HG03575 (cell line): ENCODE measurements at regions not wholly inside any gene's neighbourhood (a gene's known extent, or its start where the extent isn't known, plus 50 kb on each side); places are given as distances from the start of the nearest gene placed in this dataset.
"Not testable (repeated sequence)": the region's sequence is repeated elsewhere in the genome, so short reads cannot be mapped to it uniquely, and the experiment has no call there.

Experiments
- ATAC-seq: cut with Tn5 transposase; IDR thresholded peaks from one replicate; pipeline ENCODE4 v1.9.1; 2021; ENCODE audit not compliant: unreplicated experiment, insufficient number of reproducible peaks, low FRiP score; ENCODE audit errors: extremely low read depth

DNA sequence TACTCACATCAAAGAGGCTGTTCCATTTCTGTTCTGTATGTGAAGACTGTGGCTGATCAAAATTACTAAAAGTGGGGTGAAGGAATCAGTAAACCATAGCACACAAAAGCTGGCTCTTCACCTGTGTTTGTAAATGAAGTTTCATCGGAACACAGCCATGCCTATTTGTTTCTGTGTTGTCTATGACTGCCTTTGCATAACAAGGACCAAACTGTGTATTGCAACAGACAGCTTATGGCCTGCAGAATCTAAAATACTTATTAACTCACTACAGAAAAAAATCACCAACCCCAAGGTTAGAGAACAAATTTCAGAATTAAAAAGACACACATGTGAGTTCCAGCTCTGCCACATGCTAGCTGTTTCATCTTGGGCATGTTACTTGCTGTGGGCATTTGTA is 163.9 kb downstream of the LYPLAL1 start:
- no peak for ATAC-seq

DNA sequence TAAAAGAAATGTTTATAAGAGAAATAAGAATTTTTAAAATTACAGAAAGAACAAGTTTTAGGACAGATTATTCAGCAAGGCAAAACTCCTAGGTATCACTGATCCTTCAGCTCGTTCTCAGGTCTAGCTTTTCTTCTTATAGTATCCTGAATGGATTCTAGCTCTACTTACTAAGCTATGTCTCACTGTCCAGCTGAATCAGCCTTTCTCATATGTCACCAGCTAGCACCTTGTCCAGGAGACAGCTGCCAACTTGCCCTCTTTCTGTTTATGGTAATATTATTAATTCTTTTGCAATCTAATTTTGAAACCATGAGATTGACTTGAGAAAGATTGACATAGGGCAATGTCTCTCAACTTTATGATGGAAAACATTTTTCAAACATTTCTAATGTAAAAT is 159.9 kb downstream of the LYPLAL1 start:
- no peak for ATAC-seq

DNA sequence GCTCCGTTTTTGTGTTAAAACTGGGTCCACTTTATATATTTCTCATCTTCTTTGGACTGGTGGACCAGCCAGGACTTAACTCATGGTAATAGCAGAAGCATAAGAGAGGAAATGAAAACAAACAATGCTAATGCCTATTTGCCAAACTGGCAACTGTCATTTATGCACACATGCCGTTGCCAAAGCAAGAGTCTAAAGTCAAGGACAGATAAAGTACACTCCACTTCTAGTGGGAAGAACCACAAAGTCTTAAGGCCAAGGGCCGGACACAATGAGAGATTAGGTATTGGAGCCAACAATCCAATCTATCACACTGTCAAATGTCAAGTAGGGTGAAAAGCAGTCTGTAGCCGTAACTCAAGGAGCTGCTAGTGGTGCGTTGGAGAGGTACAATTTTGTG is 157.7 kb downstream of the LYPLAL1 start:
- ATAC-seq = no peak

DNA sequence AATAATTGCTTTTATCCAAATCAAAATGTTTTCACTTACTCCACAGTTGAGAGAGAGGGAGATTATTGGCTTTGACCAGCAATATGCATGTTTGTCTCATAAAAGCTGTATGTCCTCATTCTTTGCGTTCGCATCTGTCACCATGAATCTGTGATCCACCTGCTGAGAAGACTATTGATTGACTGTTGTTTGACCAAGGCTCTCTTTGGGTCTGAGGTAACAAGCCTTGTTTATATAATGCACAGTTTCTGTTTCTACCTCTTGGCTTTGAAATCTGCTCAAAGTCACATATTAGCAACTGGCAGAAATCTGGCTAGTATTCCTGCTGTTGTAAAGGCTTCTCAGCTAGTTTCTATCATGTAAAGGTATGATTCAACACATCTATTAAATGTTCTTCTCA is 157.0 kb downstream of the LYPLAL1 start:
- ATAC-seq = no peak

DNA sequence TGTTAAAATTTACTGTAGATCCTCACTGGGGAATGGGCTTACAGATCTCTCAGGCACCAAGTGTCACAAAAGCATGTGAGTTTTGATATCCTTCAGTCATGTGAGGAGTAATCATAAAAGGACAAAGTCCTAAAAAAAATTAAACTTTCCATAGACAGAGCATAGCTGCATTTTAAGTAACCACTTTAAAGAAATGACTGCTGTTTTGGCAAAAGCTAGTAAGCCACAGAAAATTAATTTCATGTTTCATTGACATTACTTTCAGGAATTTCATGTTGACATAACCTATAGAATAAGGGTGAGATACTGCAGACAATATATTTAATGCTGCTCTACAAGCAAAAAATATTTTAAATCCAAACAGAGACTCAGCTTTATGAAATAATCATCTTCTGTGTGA is 156.3 kb downstream of the LYPLAL1 start:
- ATAC-seq = no peak

DNA sequence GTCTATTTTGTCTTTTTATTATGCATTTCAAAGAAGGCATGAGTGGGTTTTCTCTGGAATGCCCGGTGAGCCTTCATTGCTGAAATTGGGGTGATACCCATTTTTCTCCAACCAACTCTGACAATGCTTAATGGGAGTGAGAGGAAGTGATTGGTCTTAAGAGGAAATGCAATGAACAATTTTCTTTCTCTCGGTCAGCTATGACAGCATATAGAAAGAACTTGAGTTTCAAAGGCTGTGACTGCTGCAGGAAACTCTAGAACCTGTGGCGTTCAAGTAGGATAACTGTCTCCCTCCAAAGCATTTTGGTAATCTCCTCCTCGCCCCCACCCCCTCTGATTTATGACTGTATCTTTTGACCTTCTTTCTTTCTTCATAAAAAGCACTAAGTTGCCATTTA is 155.9 kb downstream of the LYPLAL1 start:
- no peak for ATAC-seq

DNA sequence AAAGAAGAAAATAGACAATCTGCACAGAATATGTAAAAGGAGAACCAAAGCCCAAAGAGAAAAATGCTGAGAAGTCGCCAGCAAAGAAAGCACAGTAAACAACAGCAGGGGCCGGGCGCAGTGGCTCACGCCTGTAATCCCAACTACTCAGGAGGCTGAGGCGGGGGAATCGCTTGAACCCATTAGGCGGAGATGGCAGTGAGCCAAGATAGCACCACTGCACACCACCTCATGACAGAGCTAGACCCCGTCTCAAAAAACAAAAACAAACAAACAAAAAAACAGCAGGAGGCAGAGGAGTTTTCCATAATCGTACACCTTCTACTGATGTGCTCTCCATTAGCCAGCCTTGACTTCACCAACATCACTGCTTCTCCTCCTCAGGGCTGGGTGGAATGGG is 153.2 kb downstream of the LYPLAL1 start:
- ATAC-seq = no peak

DNA sequence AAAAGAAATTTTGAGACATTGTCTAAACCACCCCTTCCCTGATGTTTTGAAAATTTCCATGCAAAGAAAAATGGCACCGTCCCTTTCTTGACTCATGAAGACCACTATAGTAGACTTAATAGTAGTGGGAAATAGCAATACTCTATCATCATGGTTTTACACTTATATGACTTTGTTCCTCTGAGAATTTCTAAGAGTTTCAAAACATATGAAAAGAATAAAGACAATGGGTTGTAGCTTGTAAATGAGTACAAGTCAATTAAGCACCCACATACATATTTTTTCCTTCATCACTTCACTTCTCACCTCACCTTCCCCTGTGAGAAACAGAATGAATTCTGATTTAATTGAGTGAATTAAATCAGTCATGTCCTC is 151.7 kb downstream of the LYPLAL1 start:
- no peak for ATAC-seq

DNA sequence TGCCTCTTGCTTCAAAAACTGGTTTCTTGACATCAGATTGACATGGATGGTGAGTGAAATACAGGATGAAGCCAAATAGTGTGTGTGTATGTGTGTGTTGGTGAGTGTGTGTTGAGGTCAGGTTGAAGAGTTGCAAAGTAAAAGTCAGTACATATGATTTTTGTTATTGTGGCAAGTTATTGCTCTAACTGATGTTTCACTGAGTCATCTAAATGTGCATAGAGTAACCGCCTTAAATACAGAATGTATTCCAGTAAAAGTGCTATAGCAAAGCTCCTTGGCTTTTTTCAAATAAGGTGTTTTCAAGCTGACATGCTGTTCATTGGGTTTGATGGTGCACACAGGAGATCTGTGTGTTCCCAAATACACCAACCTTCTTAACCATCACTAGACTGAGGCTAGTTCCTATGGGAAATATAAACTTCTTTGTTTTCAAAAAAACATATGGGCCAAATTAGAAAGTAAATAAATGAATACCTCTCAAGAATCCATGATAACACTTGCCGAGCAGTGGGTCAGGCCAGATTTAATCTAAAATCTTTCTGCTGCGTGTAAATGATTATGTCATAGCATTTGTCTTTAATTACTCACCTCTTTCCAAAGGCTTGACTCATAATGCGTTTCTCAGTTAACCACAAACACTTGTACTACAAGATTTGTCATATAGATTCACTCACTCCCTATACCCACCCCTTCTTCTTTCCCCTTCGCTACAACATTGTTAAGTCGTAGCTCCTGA is 151.1 kb downstream of the LYPLAL1 start:
- no peak for ATAC-seq

DNA sequence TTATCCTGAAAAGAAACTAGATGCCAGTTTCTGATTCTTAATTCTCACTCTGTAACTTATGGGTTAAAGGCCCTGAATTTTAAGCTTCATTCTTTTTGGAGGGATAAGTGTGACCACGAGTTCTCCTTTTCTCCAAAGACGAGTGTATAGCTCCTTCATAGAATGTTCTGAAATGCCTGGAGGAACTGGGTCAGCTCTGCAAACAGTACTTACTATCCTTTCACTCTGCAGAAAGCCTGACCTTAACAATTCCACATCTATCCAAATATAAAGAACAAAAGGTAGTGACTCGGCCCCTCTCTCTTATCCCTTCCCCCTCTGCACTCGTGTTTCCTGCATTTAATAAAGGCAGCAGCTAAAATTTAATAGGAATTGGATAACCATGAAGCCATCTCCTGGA is 150.5 kb downstream of the LYPLAL1 start:
- ATAC-seq = no peak

DNA sequence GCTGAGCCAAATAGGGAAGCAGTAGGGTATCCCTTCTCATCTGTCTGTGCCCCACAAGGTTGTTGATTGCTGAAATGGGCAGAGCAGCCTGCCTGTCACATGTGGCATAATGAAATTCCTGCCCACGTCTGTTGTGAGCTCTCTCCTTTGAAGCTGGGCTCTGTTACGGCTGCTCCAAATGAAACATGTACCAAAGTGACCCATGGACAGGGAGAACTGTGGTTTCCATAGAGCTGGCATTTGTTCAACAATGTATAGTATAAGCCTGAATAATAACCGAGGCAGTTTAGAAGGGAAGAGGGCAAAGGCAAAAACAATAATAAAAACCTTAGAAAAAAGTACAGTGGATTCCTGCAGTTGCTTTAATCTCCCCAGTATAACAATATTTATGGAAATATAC is 149.7 kb downstream of the LYPLAL1 start:
- ATAC-seq = no peak

DNA sequence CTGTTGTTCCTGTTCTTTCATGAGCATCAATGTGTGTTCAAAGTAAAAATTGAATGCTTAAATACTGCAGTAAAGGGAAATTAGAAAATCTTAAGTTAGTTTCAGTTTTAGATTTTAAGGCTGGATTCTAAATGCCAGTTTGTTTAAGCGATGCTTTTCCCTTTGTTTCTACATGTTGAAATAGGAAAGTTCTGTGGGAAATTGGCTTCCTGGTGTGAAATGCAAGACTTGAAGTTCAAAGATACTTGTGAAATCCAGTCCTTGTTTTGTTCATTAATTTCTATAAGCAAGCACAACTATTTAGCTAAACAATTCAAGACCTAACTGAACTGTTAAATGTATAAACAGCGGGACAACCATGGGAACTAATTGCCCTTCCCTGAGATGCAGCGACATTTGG is 149.1 kb downstream of the LYPLAL1 start:
- ATAC-seq = no peak

DNA sequence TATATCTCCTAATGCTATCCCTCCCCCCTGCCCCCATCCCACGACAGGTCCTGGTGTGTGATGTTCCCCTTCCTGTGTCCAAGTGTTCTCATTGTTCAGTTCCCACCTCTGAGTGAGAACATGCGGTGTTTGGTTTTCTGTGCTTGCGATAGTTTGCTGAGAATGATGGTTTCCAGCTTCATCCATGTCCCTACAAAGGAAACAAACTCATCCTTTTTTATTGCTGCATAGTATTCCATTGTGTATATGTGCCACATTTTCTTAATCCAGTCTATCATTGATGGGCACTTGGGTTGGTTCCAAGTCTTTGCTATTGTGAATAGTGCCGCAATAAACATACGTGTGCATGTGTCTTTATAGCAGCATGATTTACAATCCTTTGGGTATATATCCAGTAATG is 146.9 kb downstream of the LYPLAL1 start:
- ATAC-seq = not testable (repeated sequence)

DNA sequence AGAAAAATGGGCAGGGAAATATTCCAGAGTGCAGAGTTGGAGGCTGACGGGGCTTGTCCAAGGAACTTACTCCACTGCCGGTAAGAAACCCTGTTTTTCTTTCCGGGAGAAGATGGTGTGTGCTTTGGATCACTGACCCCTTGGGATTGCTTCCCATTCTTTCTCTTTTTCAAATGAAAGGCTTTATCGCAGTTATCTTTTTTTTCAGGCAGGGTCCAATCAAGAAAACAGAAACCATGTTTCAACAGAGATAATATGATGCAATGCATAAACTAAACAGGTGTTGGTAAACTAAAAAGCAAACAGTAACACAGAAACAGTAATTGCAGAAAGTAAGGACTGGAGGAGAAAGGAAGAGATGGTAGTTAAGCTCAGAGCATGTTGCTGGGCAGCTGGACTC is 145.1 kb downstream of the LYPLAL1 start:
- no peak for ATAC-seq

DNA sequence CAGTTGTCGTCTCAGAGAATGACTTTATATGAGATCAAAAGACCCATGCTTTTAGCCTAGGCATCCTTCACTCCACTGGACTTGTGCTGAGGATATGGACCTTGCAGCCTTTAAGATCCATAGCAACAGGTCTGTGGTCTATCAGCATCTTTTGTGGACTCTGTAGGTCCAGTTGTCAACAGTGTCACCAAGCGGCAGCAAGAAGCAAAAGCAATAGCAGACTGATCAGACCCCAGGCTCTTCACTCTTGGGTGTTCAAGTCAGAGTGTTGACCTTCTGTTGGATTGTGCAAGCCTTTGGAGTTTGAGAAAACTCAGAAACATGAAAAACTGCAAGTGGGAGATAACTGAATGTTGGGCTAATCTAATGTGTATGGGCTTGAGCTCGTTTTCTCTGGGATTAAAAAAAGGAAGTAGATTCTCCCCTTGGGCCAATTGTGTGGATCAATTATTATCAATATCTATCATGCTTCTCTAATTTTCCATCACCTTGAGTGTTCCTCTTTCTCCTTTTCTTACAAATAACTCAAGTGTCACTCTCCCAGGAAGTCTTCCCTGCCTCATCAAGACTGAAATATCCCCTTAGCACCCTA is 144.2 kb downstream of the LYPLAL1 start:
- no peak for ATAC-seq

DNA sequence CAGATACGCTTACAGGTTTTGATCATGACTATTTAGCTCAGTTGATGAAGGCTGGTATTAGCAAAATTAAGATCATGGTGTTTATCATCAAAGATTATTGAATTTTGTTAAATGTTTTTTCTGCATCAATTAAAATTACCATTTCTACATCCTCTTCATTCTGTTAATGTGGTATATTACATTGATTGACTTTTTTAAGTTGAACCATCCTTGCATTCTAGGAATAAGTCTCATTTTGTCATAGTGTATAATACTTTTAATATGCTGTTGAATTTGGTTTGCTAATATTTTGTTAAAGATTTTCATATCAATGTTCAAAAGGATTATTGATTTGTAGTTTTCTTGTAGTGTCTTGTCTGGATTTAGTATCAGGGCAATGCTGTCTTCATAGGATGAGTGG is 142.4 kb downstream of the LYPLAL1 start:
- ATAC-seq = no peak

DNA sequence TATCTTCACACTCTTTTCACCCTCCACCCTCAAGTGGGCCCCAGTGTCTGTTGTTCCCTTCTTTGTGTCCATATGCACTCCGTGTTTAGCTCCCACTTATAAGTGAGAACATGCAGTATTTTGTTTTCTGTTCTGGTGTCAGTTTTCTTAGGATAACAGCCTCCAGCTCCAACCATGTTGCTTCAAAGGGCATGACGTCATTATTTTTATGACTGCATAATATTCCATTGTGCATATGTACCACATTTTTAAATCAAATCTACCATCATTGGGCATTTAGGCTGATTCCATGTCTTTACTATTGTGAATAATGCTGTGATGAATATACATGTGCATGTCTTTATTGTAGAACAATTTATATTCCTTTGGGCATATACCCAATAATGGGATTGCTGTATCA is 140.3 kb downstream of the LYPLAL1 start:
- ATAC-seq = no peak

DNA sequence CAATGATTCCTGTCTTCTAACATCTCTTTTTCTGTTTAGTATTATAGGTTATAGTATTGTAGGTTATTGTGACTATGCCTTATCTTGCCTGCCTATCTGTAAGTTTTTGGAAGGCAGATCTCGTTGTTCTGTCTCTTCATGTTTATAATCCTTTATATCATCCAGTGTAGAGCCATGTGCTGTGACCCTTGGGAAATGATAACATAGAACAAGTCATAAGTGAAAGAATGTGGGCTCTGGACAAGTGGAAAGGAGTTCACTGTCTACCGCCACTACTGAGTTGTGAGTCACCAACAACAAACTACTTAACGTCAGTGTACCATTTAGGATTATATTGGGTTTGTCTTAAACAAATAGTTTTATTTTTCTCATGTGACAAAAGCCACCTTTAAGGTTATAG is 139.3 kb downstream of the LYPLAL1 start:
- ATAC-seq = no peak

DNA sequence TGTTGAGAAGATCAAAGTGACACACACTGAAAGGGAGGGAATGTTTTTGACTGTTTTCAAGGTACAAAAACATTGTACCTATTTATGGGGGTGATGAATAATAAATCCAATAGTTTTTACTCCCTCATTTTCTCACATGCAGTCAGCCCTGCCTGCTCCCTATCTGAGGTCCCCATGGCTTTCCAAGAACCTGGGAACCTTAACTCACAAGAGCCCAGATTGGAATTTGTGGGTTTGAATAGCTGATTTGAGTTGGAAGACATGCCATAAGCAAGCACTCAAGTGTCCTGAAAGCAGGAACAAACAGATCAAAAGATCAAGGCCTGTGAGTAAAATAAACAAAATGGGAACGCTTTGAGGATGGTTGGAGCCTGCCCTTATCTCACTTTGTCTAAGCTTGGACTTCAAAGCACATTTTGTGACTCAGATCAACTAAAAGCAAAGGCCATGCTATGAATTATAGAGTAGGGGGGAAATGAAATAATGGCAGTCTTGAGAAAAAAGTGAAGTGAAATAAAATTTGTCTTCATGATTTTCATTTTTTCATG is 136.6 kb downstream of the LYPLAL1 start:
- no peak for ATAC-seq

DNA sequence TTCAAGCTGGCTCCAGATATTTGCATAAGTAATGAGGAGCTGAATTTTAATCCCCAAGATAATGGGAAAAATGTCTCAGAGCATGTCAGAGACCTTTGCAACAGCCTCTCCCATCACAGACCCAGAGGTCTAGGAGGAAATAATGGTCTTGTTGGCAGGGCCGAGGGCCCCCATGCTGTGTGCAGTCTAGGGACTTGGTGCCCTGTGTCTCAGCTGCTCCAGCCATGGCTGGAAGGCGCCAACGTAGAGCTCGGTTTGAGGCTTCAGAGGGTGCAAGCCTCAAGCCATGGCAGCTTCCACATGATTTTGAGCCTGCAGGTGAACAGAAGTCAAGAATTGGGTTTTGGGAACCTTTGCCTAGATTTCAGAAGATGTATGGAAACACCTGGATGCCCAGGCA is 134.7 kb downstream of the LYPLAL1 start:
- no peak for ATAC-seq
